GM12875 (cell line): ENCODE measurements at regions not wholly inside any gene's neighbourhood (a gene's known extent, or its start where the extent isn't known, plus 50 kb on each side); places are given as distances from the start of the nearest gene placed in this dataset.

ENCODE experiments used
- H3K4me3 ChIP-seq: one replicate; pipeline ENCODE4 v1.5.1; 2011; ENCODE audit warnings: low read depth, low read length, control low read depth
- TF ChIP-seq, protein P1 (sequence below): IDR thresholded peaks from 2 replicates; pipeline ENCODE4 v1.5.1; 2011; ENCODE audit warnings: low read depth, mild to moderate bottlenecking, control low read depth, inconsistent platforms, low read length, moderate library complexity, borderline replicate concordance; ENCODE audit not compliant: insufficient read depth

DNA sequence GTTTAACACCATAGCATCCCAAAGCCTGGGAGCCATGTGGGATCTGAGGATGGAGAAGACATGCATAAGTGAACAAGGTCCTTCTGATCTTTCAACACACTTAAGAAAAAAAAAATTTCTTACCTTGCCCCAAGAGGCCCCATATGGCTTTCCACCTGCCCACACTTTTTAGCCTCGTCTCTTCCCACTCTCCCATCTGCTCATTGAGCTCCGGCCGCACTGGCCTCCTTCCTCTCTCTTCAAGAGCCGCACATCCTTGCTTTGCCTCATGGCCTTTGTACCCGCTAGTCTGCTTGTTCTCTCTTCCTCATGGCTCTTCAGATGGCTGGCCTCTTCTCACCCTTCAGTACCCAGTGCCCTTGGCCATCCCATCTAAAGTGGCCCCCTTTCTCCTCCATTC, 70.2 kb upstream of the PDE4B start:
- TF ChIP-seq, protein P1, sequence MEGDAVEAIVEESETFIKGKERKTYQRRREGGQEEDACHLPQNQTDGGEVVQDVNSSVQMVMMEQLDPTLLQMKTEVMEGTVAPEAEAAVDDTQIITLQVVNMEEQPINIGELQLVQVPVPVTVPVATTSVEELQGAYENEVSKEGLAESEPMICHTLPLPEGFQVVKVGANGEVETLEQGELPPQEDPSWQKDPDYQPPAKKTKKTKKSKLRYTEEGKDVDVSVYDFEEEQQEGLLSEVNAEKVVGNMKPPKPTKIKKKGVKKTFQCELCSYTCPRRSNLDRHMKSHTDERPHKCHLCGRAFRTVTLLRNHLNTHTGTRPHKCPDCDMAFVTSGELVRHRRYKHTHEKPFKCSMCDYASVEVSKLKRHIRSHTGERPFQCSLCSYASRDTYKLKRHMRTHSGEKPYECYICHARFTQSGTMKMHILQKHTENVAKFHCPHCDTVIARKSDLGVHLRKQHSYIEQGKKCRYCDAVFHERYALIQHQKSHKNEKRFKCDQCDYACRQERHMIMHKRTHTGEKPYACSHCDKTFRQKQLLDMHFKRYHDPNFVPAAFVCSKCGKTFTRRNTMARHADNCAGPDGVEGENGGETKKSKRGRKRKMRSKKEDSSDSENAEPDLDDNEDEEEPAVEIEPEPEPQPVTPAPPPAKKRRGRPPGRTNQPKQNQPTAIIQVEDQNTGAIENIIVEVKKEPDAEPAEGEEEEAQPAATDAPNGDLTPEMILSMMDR, result no peak

DNA sequence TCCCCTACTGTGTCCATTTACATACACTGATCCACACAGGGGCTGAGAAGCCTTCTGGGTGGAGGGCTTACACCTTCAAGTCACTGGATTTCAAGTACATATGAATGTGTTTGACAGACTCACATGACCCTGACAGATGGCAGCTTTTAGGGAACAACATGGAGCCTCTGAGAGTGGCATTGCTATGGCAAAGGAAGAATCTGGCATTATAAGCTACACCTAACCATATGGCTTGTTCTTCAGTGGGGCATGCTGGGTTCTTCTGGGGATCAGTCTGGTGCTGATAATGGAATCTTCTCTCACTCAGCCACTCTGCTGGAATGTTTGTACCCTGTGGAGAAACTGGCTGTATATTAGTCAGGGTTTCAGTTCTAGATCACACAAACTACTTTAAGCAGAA, 68.5 kb upstream of the PDE4B start:
- TF ChIP-seq, protein P1, result no peak

More for the DNA sequence above, 70.2 kb upstream of the PDE4B start:
- H3K4me3 ChIP-seq, result no peak overlapping the region

DNA sequence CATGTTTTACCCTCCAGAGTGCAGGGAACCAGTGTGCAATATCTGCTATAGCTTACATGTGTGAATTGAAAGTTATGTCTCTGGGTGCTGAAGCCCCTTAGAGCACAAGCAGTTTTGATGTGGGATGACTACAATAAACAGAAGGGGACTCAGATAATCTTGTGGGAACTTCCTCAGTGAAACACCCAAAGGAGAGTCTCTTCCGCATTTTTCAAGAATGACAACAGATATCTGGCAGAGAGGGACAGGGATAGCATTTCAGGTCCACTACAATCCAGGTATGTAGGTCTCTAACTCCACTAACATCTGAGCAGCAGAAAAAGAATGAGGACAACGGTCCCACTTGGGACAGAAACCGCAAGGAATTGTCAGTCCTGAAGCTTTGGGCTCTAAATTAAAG, 67.6 kb upstream of the PDE4B start:
- no peak overlapping the region for H3K4me3 ChIP-seq
- TF ChIP-seq, protein P1, result no peak

More for the DNA sequence above, 68.5 kb upstream of the PDE4B start:
- H3K4me3 ChIP-seq, result no peak overlapping the region

DNA sequence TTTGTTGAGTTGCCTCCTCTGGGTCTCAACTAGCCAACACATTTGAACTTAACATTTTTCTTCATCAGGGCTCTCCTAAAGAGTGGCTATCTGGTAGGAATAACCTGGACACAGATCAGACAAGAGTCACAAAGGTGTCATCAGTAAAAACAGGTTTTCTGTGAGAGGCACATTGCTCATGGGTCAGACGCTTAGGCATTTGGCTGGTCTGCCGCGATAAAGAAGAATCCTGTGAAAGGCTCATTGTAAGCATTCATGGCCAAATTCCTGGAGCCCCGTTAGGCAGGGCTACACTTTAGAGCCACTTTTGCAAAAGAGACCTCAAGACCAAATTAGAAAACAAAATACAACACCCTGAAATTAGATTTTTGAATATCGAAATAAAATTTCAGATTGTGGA, 64.2 kb upstream of the PDE4B start:
- H3K4me3 ChIP-seq, result no peak overlapping the region
- TF ChIP-seq, protein P1, result no peak

DNA sequence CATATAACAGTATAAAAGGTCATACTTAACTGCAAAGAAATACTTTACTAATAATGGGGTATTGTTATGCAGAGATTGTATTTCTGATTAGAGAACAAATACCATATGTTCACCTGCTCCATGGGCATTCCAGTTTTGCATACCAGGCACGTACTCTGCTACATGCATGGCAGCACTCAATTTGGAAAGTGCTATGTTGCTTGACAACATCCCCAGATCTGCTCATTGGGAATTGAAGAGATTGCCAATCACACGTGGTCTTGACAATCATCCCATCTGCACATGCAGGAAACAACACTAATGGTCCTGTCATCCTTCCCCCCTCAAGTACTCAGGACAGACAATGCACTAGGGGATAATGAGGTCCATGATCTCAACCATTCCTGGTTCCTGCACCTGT, 63.4 kb upstream of the PDE4B start:
- TF ChIP-seq, protein P1, result no peak
- no peak overlapping the region for H3K4me3 ChIP-seq

DNA sequence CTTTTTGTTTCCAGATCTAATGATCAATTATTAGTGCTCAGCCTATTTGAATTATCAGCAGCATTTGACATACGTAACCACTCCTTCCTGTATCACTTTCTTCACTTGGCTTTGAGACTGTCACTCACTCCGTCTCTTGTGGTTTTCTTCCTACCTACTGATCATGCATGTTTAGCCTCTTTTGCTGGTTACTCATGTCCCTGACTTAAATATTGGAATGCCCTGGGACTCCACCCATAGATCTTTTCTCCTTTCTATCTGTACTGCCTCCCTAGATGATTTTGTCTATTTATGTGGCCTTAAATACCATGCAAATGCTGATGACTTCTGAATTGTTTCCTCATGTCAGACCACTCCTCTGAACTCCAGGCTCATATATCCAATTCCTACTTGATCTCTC, 57.7 kb upstream of the PDE4B start:
- TF ChIP-seq, protein P1, result no peak
- no peak overlapping the region for H3K4me3 ChIP-seq

DNA sequence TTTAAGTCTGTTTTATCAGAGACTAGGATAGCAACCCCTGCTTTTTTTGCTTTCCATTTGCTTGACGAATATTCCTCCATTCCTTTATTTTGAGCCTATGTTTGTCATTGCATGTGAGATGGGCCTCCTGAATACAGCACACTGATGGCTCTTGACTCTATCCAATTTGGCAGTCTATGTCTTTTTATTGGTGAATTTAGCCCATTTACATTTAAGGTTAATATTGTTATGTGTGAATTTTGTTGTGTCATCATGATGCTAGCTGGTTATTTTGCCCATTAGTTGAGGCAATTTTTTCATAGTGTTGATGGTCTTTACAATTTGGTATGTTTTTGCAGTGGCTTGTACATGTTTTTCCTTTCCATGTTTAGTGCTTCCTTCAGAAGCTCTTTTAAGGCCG, 50.7 kb upstream of the PDE4B start:
- no peak overlapping the region for H3K4me3 ChIP-seq
- TF ChIP-seq, protein P1, result no peak
